K562 (cell line): ENCODE measurements at regions not wholly inside any gene's neighbourhood (a gene's known extent, or its start where the extent isn't known, plus 50 kb on each side); places are given as distances from the start of the nearest gene placed in this dataset.

Experiments
- ATAC-seq: fragments of 200-7000 bp; cut with Tn5 transposase; 3 replicates; pipeline ENCODE4 v1.9.1; 2020; ENCODE audit warnings: moderate library complexity
- BruUV-seq: library from RNA; stranded (reverse); fragments of 400-500 nt; replicated peaks from 2 replicates; lab custom pipeline; 2021; lab: Mats Ljungman, UMichigan
- CTCF ChIA-PET: fragments of 300-600 bp; formaldehyde crosslinking; extraction: SDS; loops from one replicate; lab custom pipeline; 2021; ENCODE audit warnings: low intra/inter-chr PET ratio; lab: Yijun Ruan, JAX
- POLR2A ChIA-PET: fragments of 300-600, 350-650 bp; sonication (Branson Sonifier 250); formaldehyde crosslinking; extraction: SDS; loops from one replicate; lab custom pipeline; 2021; ENCODE audit warnings: antibody characterized with exemption, inconsistent platforms; lab: Yijun Ruan, JAX
- DNase-seq, 4 experiments: peaks; one replicate each; pipeline versions ENCODE4 v3.0.0 to v3.0.0-alpha.2; 2011 to 2018; ENCODE audit warnings: low spot score in 3 of 4, mixed read lengths in 3 of 4; ENCODE audit errors: extremely low read depth in 1 of 4
- FAIRE-seq: peaks from 2 replicates; lab custom pipeline; 2011; peaks lifted over from hg19 to GRCh38; lab: Jason Lieb, UNC
- H2AFZ ChIP-seq: 2 replicates; pipeline ENCODE4 v1.6.0; 2011; ENCODE audit warnings: low read depth, low read length, control low read depth, inconsistent platforms
- H3K27ac ChIP-seq: fragments of 200-600 bp; 3 replicates; pipeline ENCODE4 v1.8.0; 2011; ENCODE audit warnings: low read depth, mild to moderate bottlenecking, control low read depth, inconsistent platforms, low read length, moderate library complexity, mixed read lengths; ENCODE audit errors: extremely low read depth
- H3K27me3 ChIP-seq, 2 experiments: fragments of 300-600 bp in 1 of 2; 2 replicates in 1 of 2; 3 replicates in 1 of 2; pipeline versions ENCODE4 v1.6.0 to v1.8.0; 2011; ENCODE audit warnings: inconsistent platforms in 2 of 2, low read length in 2 of 2, mild to moderate bottlenecking in 1 of 2, mixed read lengths in 1 of 2, moderate library complexity in 1 of 2; ENCODE audit not compliant: control insufficient read depth in 2 of 2, insufficient read depth in 2 of 2
- H3K36me3 ChIP-seq: fragments of 300-600 bp; 3 replicates; pipeline ENCODE4 v1.8.0; 2011; ENCODE audit warnings: mild to moderate bottlenecking, low read length, inconsistent platforms; ENCODE audit not compliant: control insufficient read depth, insufficient read depth
- H3K4me1 ChIP-seq, 2 experiments: fragments of 200-600 bp in 1 of 2; replicated peaks in 1 of 2; 2 replicates in 1 of 2; 3 replicates in 1 of 2; pipeline versions ENCODE4 v1.5.1 to v1.8.0; 2011; ENCODE audit warnings: inconsistent platforms in 2 of 2, low read length in 2 of 2, mild to moderate bottlenecking in 1 of 2, mixed read lengths in 1 of 2, moderate library complexity in 1 of 2; ENCODE audit not compliant: control insufficient read depth in 2 of 2, insufficient read depth in 2 of 2
- H3K4me2 ChIP-seq: 2 replicates; pipeline ENCODE4 v1.6.1; 2011; ENCODE audit warnings: low read length, control low read depth, inconsistent platforms, mixed read lengths; ENCODE audit not compliant: insufficient read depth
- H3K4me3 ChIP-seq: fragments of 200-600 bp; sonication (generic), shearing (Covaris generic); 2 replicates; pipeline ENCODE4 v1.5.1; 2016; ENCODE audit warnings: control low read depth, inconsistent platforms
- H3K79me2 ChIP-seq: fragments of 200-600 bp; 3 replicates; pipeline ENCODE4 v1.8.0; 2011; ENCODE audit warnings: low read length, inconsistent platforms; ENCODE audit not compliant: control insufficient read depth, insufficient read depth
- H3K9ac ChIP-seq, 2 experiments: 2 replicates each; pipeline versions ENCODE4 v1.6.0 to v1.6.1; 2011; ENCODE audit warnings: low read depth in 2 of 2, low read length in 2 of 2, control low read depth in 1 of 2, inconsistent platforms in 1 of 2, mild to moderate bottlenecking in 1 of 2, mixed read lengths in 1 of 2; ENCODE audit not compliant: insufficient read depth in 1 of 2
- H3K9me1 ChIP-seq: one replicate; pipeline ENCODE4 v1.6.0; 2011; ENCODE audit warnings: inconsistent platforms, mild to moderate bottlenecking, low read length, moderate library complexity; ENCODE audit not compliant: control insufficient read depth, insufficient read depth
- H3K9me3 ChIP-seq: replicated peaks from 2 replicates; pipeline ENCODE4 v1.5.1; 2011; ENCODE audit warnings: low read depth, low read length, inconsistent platforms; ENCODE audit not compliant: control insufficient read depth, insufficient read depth
- H4K20me1 ChIP-seq: replicated peaks from 2 replicates; pipeline ENCODE4 v1.6.1; 2011; ENCODE audit warnings: low read length, inconsistent platforms, mixed read lengths; ENCODE audit not compliant: control insufficient read depth, insufficient read depth
- GTF2F1 ChIP-seq: IDR thresholded peaks from 2 replicates; pipeline ENCODE4 v1.6.1; 2011; ENCODE audit warnings: low read depth, low read length, improper control_type of control experiment
- KHSRP ChIP-seq: fragments of 450-650 bp; IDR thresholded peaks from 2 replicates; pipeline ENCODE4 v1.6.1; 2017
- MTA1 ChIP-seq: fragments of 450-650 bp; IDR thresholded peaks from 2 replicates; pipeline ENCODE4 v1.6.1; 2017; ENCODE audit warnings: borderline replicate concordance
- RBFOX2 ChIP-seq: fragments of 200-400 bp; formaldehyde crosslinking; IDR thresholded peaks from 2 replicates; pipeline ENCODE4 v1.6.1; 2017; ENCODE audit warnings: low read depth, mild to moderate bottlenecking, low read length, moderate library complexity
- TAL1 ChIP-seq: fragments of 450-650 bp; IDR thresholded peaks from 2 replicates; pipeline ENCODE4 v1.6.1; 2016; ENCODE audit warnings: mild to moderate bottlenecking
- XRCC4 ChIP-seq: IDR thresholded peaks from one replicate; pipeline ENCODE4 v1.6.1; 2011; ENCODE audit not compliant: insufficient read depth, insufficient read length; ENCODE audit errors: extremely low read depth
- ZNF212 ChIP-seq: fragments of 450-650 bp; formaldehyde crosslinking; IDR thresholded peaks from 2 replicates; pipeline ENCODE4 v1.4.0; 2020; ENCODE audit warnings: mild to moderate bottlenecking
- ZNF644 ChIP-seq: fragments of 200-800 bp; sonication (Bioruptor generic); IDR thresholded peaks from 2 replicates; pipeline ENCODE4 v1.6.1; 2016; ENCODE audit warnings: low read depth, missing genetic modification characterization, missing compliant biosample characterization
- WGBS: fragments of 100-300 bp; shearing (Covaris generic); methylation state at CpG from one replicate; pipeline ENCODE4 v1.1.6; 2016; ENCODE audit warnings: low coverage, mixed read lengths; ENCODE audit not compliant: insufficient coverage; ENCODE audit errors: missing lambda C conversion rate; 5-methylcytosine and 5-hydroxymethylcytosine counted together
- in situ Hi-C: fragments of 300-500 bp; cut with MboI; formaldehyde crosslinking; loops from 4 replicates; pipeline ENCODE4 v1.15.0; 2018; ENCODE audit warnings: inconsistent platforms, mixed read lengths
- intact Hi-C: fragments of 100-400 bp; cut with micrococcal nuclease; formaldehyde crosslinking; loops from 2 replicates; pipeline ENCODE4 v1.14.2; 2022
- TF ChIP-seq, protein P1 (sequence below): fragments of 450-650 bp; IDR thresholded peaks from 2 replicates; pipeline ENCODE4 v1.7.1; 2018; ENCODE audit warnings: mild to moderate bottlenecking, low read depth; ENCODE audit not compliant: partially characterized antibody

DNA sequence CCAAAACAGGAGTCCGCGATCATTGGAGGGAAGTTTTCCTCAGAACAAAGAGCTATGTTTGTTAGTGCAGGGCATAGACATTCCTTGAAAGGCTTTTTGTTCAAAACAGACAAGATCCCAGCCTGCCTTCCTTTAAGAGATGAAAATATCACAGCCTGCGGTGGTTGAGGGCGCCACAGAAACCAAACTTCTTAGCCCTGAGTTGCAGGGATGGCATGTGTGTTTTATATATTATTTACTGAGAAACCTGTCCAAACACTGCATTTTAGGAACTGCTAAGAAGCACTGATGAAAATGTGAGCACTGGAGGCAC is 57.5 kb upstream of the TMEM178A start:
- ChIA-PET CTCF (no interaction called here), POLR2A (no interaction called here)
- Histone ChIP-seq H3K9me3 (no peaks in the 10 kb centered on the region), H4K20me1 (no peaks in the 10 kb centered on the region), H3K4me2 (no peak overlapping the region), H3K9me1 (no peaks in the 10 kb centered on the region), H3K4me1 (no peaks in the 10 kb centered on the region), H3K27ac (no peak overlapping the region), H3K79me2 (no peaks in the 10 kb centered on the region), H3K27me3 (peaks cover 19 to 29% of the 10 kb centered on the region in 2 experiments; a peak in 4 of 5 replicates), H3K36me3 (no peaks in the 10 kb centered on the region), H2AFZ (no peak overlapping the region), H3K4me3 (no peak overlapping the region), H3K9ac (no peak overlapping the region)
- no peak for TF ChIP-seq KHSRP
- no peak for TF ChIP-seq MTA1
- TF ChIP-seq XRCC4, result no peak
- TF ChIP-seq TAL1, result no peak
- no peak for TF ChIP-seq ZNF212 (CRISPR knock-in tag)
- TF ChIP-seq, protein P1, sequence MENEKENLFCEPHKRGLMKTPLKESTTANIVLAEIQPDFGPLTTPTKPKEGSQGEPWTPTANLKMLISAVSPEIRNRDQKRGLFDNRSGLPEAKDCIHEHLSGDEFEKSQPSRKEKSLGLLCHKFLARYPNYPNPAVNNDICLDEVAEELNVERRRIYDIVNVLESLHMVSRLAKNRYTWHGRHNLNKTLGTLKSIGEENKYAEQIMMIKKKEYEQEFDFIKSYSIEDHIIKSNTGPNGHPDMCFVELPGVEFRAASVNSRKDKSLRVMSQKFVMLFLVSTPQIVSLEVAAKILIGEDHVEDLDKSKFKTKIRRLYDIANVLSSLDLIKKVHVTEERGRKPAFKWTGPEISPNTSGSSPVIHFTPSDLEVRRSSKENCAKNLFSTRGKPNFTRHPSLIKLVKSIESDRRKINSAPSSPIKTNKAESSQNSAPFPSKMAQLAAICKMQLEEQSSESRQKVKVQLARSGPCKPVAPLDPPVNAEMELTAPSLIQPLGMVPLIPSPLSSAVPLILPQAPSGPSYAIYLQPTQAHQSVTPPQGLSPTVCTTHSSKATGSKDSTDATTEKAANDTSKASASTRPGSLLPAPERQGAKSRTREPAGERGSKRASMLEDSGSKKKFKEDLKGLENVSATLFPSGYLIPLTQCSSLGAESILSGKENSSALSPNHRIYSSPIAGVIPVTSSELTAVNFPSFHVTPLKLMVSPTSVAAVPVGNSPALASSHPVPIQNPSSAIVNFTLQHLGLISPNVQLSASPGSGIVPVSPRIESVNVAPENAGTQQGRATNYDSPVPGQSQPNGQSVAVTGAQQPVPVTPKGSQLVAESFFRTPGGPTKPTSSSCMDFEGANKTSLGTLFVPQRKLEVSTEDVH, result no peak
- no peak for TF ChIP-seq GTF2F1
- TF ChIP-seq RBFOX2, result no peak
- no peak for TF ChIP-seq ZNF644 (tag)
- 0% methylated on average over 4 of the region's 4 CpGs for WGBS
- ATAC-seq (no peak), DNase-seq (no peak), FAIRE-seq (no peak)
- intact Hi-C loops (no loop called here), in situ Hi-C loops (no loop called here)
- BruUV-seq, result no TSS peak
